HG03060 (cell line): ENCODE measurements at regions not wholly inside any gene's neighbourhood (a gene's known extent, or its start where the extent isn't known, plus 50 kb on each side); places are given as distances from the start of the nearest gene placed in this dataset.

ENCODE experiments used
- ATAC-seq: cut with Tn5 transposase; IDR thresholded peaks from one replicate; pipeline ENCODE4 v1.9.1; 2021; ENCODE audit warnings: low read depth, moderate number of reproducible peaks; ENCODE audit not compliant: unreplicated experiment

DNA sequence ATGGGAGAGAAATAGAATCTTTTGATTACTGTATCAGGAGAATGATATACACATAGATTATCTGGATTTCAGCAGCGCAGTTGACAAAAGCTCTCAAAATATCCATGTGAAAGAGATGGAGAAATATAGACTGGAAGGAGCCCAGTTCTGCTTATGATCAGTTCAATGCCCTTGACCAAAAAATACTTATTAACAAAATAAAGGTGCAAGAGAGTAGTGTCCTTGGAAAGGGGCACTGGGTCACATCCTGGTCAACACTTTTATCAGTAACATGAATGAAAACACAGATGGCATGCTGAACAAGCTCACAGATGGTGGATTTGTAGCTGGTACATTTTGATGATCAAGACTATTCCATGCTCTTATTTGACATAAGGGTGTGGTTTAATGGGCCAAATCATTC is 63.9 kb upstream of the PLEKHG1 start:
- ATAC-seq = no peak

DNA sequence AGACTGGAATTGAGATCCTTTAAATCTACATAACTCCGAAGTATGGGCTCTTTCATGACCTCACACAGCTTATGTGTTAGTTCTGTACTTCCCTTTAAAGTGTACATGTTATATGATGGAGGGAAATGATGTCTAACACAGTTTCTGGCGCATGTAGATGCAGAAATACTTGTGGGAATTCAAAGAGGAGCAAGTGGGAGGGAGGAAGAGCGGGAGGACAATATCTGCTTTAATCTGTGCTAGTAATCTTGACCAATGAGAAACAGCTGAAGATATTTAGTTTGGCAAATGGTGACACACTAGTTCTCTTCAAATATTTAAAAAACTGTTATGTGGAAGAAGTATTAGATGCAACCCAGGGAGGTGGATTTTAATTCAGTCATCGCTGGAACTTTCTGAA is 62.9 kb upstream of the PLEKHG1 start:
- no peak for ATAC-seq

DNA sequence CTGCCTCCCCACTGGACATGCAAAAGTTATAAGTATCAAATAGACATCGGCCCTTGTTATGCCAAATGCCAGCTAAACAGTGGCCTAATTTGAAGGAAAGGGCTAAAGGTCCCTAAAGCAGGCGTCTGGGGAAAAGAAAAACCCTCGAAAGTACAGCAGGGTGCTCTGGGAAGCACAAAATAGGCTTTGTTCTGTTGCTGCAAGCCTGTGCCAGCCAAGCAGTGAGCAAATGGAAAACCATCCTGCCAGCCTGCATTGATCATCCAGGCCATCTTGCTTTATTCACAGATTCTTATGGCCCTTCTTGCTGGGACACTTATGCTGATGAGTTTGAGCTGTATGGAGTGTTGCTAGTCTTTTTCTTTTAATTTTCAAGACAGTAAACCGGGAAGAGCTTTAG is 62.2 kb upstream of the PLEKHG1 start:
- ATAC-seq = no peak

DNA sequence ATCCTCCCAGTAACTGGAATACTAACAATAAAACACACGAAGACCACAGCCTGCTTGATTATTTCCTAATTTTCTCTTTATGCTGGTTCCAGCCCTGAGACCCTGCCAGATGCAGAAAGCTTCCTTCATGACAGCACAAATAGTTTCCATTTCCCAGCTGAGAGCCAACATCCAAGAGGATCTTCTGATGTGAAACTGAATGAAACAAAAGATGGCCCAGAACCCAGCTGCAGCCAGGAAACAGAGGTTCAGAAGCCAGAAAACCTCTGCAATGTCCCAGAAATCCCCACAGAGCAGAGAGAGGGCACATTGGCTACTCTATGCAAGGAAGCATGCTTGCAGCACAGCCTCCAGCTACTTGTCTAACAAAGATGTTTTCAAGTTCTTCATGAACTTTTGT is 61.8 kb upstream of the PLEKHG1 start:
- no peak for ATAC-seq

DNA sequence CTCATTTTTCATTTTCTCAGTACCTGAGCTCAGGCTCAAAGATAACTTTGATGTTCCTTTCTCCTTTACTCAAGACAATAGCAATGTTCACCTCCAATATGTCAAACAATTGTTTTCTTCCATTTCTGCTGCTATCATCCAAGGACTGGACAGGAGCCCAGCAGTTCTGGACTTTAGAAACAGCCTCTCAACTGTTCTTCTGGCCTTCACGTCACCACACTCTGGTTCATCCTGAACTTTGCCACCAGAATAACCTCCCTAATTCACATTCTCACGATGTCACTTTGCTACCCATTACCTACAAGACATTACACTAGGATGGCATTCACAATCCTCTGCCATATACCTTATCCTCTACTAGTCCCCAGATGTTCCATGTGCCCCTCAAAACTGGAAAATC is 60.6 kb upstream of the PLEKHG1 start:
- ATAC-seq = no peak

DNA sequence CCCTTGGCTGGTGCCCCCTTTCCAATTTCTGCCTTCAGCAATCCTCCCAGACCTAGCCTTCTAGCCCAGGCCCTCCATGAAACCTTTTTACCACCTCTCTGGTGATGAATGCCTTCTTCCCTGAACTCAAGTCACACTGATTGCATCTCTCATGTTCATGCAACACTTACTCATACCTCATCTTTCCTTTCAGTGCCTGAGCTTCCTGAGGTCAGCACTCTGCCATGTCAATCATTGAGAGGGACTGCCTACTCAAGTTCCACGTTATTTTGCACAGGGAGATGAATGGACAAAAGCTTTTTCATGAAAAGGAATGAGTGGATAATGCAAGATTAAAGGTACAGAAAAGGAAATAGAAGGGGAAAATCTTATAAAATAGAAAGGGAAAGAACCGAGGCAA is 60.1 kb upstream of the PLEKHG1 start:
- ATAC-seq = no peak

DNA sequence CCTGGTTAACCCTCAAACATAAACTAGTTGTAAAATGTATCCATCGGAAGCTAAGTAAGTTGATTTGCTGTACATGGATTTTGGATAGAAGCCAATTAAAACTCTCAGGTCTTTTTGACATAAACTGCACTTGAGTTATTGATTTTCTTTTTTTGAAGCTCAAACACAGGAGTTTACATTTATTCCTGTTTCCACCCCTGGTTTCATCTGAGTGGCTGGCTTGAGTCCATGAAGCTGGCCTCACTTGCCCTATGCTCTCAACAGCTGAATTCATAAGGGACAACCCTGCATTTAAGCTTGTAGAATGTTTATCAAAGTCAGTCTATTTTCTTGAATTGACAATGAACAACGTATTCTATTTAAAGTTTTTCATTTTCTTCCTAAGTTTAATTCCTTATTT is 58.1 kb upstream of the PLEKHG1 start:
- no peak for ATAC-seq

DNA sequence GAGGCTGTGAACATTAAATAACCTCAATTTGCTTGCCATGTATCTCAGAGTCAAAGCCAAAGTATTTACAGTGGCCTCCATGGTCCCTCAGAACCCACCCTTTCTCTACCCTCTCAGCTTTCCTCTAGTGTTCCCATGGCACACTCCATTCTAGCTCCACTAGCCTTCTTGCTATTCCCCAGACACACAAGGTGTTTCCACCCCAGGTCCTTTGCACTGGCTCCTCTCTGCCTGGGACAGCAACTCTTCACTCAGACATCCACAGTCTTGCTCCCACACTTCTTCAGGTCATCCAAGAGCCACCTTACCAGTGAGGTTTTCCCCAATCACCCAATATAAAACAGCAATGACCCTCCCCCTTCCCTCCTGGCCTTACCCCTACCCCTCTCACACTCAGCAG is 56.5 kb upstream of the PLEKHG1 start:
- ATAC-seq = no peak

DNA sequence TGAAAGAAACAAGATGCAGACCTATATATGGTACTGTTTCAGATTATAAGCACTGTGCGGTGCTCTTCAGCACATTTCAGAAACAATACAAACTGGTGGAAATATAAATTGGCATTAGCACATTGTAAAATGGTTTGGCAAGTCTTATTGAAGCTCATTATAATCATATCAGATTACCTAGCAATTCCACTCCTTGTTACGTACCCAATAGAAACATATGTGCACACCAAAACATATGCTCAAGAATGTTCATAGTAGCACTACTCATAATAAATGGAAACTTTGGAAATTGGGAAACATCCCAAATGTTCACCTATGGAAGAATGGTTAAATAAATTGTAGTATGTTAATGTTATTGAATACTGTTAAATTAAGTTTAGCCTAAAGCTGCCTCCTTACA is 54.9 kb upstream of the PLEKHG1 start:
- no peak for ATAC-seq

DNA sequence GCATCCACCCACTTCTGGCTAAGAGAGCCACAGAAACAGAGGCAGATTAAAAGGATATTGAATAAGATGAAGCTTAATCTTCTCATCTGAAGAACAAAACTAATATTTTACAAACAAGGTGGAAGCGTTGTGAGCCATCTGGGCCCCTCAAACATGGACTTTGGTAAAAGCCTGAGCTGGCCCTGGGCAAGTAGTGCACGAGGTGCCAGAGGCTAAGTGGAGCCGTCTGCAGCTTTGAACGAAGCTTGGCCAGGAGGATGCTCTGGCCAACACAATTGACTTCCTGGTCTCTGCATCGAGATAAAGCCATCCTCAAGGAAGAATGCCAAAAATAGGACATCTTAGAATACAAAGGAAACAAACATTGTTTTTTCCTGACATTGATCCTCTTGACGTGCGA is 53.2 kb upstream of the PLEKHG1 start:
- ATAC-seq = no peak

DNA sequence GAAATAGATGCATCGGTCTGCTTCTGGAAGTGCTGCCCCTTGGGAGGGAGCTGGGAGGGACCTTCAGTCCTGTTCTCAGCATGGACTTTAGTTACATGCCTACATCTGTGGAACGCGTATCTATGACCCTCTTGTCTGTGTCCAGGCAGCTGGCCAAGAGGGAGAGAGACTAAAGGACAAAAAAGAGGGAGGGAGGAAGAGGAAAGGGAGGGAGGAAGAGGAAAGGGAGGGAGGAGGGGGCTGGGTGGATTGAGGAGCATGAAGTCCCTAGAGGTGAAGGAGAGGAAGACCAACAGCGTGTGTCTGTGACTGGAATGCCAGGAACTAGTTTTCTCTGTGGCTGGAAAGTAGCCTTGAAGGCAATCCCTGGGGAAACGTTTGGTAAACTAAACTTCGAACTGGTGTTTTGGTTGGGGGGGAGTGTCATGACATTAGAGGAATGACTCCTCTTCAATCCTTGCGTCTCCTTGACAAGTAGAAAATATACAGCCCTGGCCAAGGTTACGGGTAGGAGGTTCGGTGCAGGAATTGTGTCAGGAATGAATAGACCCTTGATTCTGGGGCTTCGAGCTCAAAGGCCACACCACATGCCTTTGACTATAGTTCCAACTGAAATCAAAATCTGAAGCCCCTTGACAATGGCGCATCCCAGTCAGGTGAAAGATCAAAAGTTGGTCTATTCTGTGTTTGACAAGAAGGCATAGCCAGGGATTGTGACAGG is 52.0 kb upstream of the PLEKHG1 start:
- no peak for ATAC-seq

DNA sequence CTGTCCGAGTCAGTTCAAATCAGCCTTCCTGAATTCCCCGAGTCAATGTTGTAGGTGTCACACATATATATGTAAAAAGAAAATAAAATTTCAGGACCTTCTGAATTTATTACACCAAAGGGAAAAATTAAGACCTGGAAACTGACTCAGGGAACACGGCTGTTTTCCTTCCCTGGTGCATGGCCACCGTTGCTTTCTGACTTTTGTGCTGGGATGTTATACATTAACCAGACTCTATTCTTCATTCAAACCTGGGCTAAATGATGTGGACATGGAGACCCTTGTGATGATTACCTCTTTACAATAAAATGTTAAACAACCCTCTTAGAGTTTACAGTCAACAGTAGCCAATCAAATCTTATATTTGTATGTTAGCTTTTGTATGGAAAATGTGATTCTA is 51.4 kb upstream of the PLEKHG1 start:
- no peak for ATAC-seq

DNA sequence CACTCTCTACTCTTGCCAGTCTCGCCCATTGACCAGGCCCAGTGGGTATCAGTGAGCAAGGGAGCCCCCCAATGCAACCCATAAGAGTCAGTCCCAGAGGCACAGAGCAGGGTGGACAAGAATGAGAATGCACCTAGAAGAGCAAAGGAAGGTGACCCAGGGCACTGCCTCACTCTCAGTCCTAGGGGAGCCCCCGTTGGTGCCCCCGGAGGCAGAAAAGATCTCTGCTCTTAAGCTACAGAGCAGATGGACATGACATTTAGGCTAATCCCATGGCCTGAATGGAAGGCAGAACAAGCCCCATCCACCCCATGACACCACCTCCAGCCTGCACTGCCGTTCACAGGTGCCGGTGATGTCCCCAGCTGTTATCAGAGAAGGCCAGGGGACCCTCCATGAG is 50.7 kb upstream of the PLEKHG1 start:
- ATAC-seq = no peak

DNA sequence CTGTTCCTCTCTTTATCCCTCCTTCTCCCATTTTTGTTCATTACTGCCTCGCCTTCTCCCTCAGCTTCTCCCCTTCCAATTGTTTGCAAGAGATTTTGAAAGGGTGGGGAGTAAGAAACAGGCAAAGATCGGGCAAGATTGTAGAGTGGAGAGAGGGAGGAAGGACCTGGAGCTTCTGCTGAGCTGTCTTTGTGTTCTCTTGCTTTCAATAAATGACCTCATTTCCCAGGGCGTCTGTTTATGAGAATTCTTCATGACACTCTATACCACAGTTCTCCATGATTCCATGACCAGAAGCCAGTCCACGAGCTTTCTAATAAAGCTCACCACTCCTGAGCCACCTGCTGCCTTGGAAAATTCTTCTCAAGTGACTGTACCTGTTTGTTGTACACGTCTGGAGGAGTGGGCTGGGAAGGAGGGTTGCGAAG is 50.0 kb upstream of the PLEKHG1 start:
- ATAC-seq = no peak
